NB4 (cell line): ENCODE measurements at regions not wholly inside any gene's neighbourhood (a gene's known extent, or its start where the extent isn't known, plus 50 kb on each side); places are given as distances from the start of the nearest gene placed in this dataset.

Source experiments
- CTCF ChIP-seq: IDR thresholded peaks from one replicate; pipeline ENCODE4 v1.5.1; 2012; ENCODE audit warnings: low read depth, low read length
- POLR2A ChIP-seq: IDR thresholded peaks from 2 replicates; pipeline ENCODE4 v1.6.1; 2011; ENCODE audit warnings: mild to moderate bottlenecking; ENCODE audit not compliant: insufficient read length; ENCODE audit errors: extremely low read depth

GRCh38 chr15:69731581-69731980 lies 279.0 kb downstream of the RPLP1 start:
- TF ChIP-seq CTCF (no peak), POLR2A (no peak)
